K562 (cell line): ENCODE measurements at regions not wholly inside any gene's neighbourhood (a gene's known extent, or its start where the extent isn't known, plus 50 kb on each side); places are given as distances from the start of the nearest gene placed in this dataset.

Experiments
- ATAC-seq: fragments of 200-7000 bp; cut with Tn5 transposase; 3 replicates; pipeline ENCODE4 v1.9.1; 2020; ENCODE audit warnings: moderate library complexity
- BruUV-seq: library from RNA; stranded (reverse); fragments of 400-500 nt; replicated peaks from 2 replicates; lab custom pipeline; 2021; lab: Mats Ljungman, UMichigan
- CTCF ChIA-PET: fragments of 300-600 bp; formaldehyde crosslinking; extraction: SDS; loops from one replicate; lab custom pipeline; 2021; ENCODE audit warnings: low intra/inter-chr PET ratio; lab: Yijun Ruan, JAX
- POLR2A ChIA-PET: fragments of 300-600, 350-650 bp; sonication (Branson Sonifier 250); formaldehyde crosslinking; extraction: SDS; loops from one replicate; lab custom pipeline; 2021; ENCODE audit warnings: antibody characterized with exemption, inconsistent platforms; lab: Yijun Ruan, JAX
- DNase-seq, 4 experiments: peaks; one replicate each; pipeline versions ENCODE4 v3.0.0 to v3.0.0-alpha.2; 2011 to 2018; ENCODE audit warnings: low spot score in 3 of 4, mixed read lengths in 3 of 4; ENCODE audit errors: extremely low read depth in 1 of 4
- FAIRE-seq: peaks from 2 replicates; lab custom pipeline; 2011; peaks lifted over from hg19 to GRCh38; lab: Jason Lieb, UNC
- H2AFZ ChIP-seq: 2 replicates; pipeline ENCODE4 v1.6.0; 2011; ENCODE audit warnings: low read depth, low read length, control low read depth, inconsistent platforms
- H3K27ac ChIP-seq: fragments of 200-600 bp; 3 replicates; pipeline ENCODE4 v1.8.0; 2011; ENCODE audit warnings: low read depth, mild to moderate bottlenecking, control low read depth, inconsistent platforms, low read length, moderate library complexity, mixed read lengths; ENCODE audit errors: extremely low read depth
- H3K27me3 ChIP-seq, 2 experiments: fragments of 300-600 bp in 1 of 2; 2 replicates in 1 of 2; 3 replicates in 1 of 2; pipeline versions ENCODE4 v1.6.0 to v1.8.0; 2011; ENCODE audit warnings: inconsistent platforms in 2 of 2, low read length in 2 of 2, mild to moderate bottlenecking in 1 of 2, mixed read lengths in 1 of 2, moderate library complexity in 1 of 2; ENCODE audit not compliant: control insufficient read depth in 2 of 2, insufficient read depth in 2 of 2
- H3K36me3 ChIP-seq: fragments of 300-600 bp; 3 replicates; pipeline ENCODE4 v1.8.0; 2011; ENCODE audit warnings: mild to moderate bottlenecking, low read length, inconsistent platforms; ENCODE audit not compliant: control insufficient read depth, insufficient read depth
- H3K4me1 ChIP-seq, 2 experiments: fragments of 200-600 bp in 1 of 2; replicated peaks in 1 of 2; 2 replicates in 1 of 2; 3 replicates in 1 of 2; pipeline versions ENCODE4 v1.5.1 to v1.8.0; 2011; ENCODE audit warnings: inconsistent platforms in 2 of 2, low read length in 2 of 2, mild to moderate bottlenecking in 1 of 2, mixed read lengths in 1 of 2, moderate library complexity in 1 of 2; ENCODE audit not compliant: control insufficient read depth in 2 of 2, insufficient read depth in 2 of 2
- H3K4me2 ChIP-seq: 2 replicates; pipeline ENCODE4 v1.6.1; 2011; ENCODE audit warnings: low read length, control low read depth, inconsistent platforms, mixed read lengths; ENCODE audit not compliant: insufficient read depth
- H3K4me3 ChIP-seq: fragments of 200-600 bp; sonication (generic), shearing (Covaris generic); 2 replicates; pipeline ENCODE4 v1.5.1; 2016; ENCODE audit warnings: control low read depth, inconsistent platforms
- H3K79me2 ChIP-seq: fragments of 200-600 bp; 3 replicates; pipeline ENCODE4 v1.8.0; 2011; ENCODE audit warnings: low read length, inconsistent platforms; ENCODE audit not compliant: control insufficient read depth, insufficient read depth
- H3K9ac ChIP-seq, 2 experiments: 2 replicates each; pipeline versions ENCODE4 v1.6.0 to v1.6.1; 2011; ENCODE audit warnings: low read depth in 2 of 2, low read length in 2 of 2, control low read depth in 1 of 2, inconsistent platforms in 1 of 2, mild to moderate bottlenecking in 1 of 2, mixed read lengths in 1 of 2; ENCODE audit not compliant: insufficient read depth in 1 of 2
- H3K9me1 ChIP-seq: one replicate; pipeline ENCODE4 v1.6.0; 2011; ENCODE audit warnings: inconsistent platforms, mild to moderate bottlenecking, low read length, moderate library complexity; ENCODE audit not compliant: control insufficient read depth, insufficient read depth
- H3K9me3 ChIP-seq: replicated peaks from 2 replicates; pipeline ENCODE4 v1.5.1; 2011; ENCODE audit warnings: low read depth, low read length, inconsistent platforms; ENCODE audit not compliant: control insufficient read depth, insufficient read depth
- H4K20me1 ChIP-seq: replicated peaks from 2 replicates; pipeline ENCODE4 v1.6.1; 2011; ENCODE audit warnings: low read length, inconsistent platforms, mixed read lengths; ENCODE audit not compliant: control insufficient read depth, insufficient read depth
- ATF4 ChIP-seq: fragments of 450-650 bp; formaldehyde crosslinking; IDR thresholded peaks from 2 replicates; pipeline ENCODE4 v1.4.0; 2022; ENCODE audit warnings: mild to moderate bottlenecking, moderate library complexity
- L3MBTL2 ChIP-seq: fragments of 450-650 bp; IDR thresholded peaks from 2 replicates; pipeline ENCODE4 v1.6.1; 2016; ENCODE audit warnings: mild to moderate bottlenecking, moderate library complexity
- POLR2A ChIP-seq: fragments of 450-650 bp; conservative IDR thresholded peaks from 2 replicates; pipeline ENCODE4 v1.6.1; 2016
- RNF2 ChIP-seq: sonication (generic); IDR thresholded peaks from 2 replicates; pipeline ENCODE4 v1.6.1; 2016
- STAT6 ChIP-seq: sonication (generic); formaldehyde crosslinking; IDR thresholded peaks from 2 replicates; pipeline ENCODE4 v1.8.1; 2023; ENCODE audit warnings: mild to moderate bottlenecking, missing genetic modification reagents
- THRB ChIP-seq: fragments of 450-650 bp; formaldehyde crosslinking; conservative IDR thresholded peaks from 2 replicates; pipeline ENCODE4 v1.4.0; 2022; ENCODE audit warnings: mild to moderate bottlenecking, missing genetic modification characterization
- ZHX1 ChIP-seq: fragments of 150-350 bp; conservative IDR thresholded peaks from 2 replicates; pipeline ENCODE4 v1.6.1; 2014; ENCODE audit warnings: low read length
- ZNF282 ChIP-seq: sonication (generic); formaldehyde crosslinking; IDR thresholded peaks from 2 replicates; pipeline ENCODE4 v1.8.1; 2023; ENCODE audit warnings: missing genetic modification reagents
- WGBS: fragments of 100-300 bp; shearing (Covaris generic); methylation state at CpG from one replicate; pipeline ENCODE4 v1.1.6; 2016; ENCODE audit warnings: low coverage, mixed read lengths; ENCODE audit not compliant: insufficient coverage; ENCODE audit errors: missing lambda C conversion rate; 5-methylcytosine and 5-hydroxymethylcytosine counted together
- in situ Hi-C: fragments of 300-500 bp; cut with MboI; formaldehyde crosslinking; loops from 4 replicates; pipeline ENCODE4 v1.15.0; 2018; ENCODE audit warnings: inconsistent platforms, mixed read lengths
- intact Hi-C: fragments of 100-400 bp; cut with micrococcal nuclease; formaldehyde crosslinking; loops from 2 replicates; pipeline ENCODE4 v1.14.2; 2022
- TF ChIP-seq, protein P1 (sequence below): IDR thresholded peaks from 2 replicates; pipeline ENCODE4 v1.6.1; 2016; ENCODE audit warnings: missing genetic modification characterization, missing compliant biosample characterization
- TF ChIP-seq, protein P2 (sequence below): IDR thresholded peaks from 2 replicates; pipeline ENCODE4 v1.6.1; 2012; ENCODE audit warnings: low read depth, low read length, improper control_type of control experiment, borderline replicate concordance

- TF ChIP-seq, protein P1, sequence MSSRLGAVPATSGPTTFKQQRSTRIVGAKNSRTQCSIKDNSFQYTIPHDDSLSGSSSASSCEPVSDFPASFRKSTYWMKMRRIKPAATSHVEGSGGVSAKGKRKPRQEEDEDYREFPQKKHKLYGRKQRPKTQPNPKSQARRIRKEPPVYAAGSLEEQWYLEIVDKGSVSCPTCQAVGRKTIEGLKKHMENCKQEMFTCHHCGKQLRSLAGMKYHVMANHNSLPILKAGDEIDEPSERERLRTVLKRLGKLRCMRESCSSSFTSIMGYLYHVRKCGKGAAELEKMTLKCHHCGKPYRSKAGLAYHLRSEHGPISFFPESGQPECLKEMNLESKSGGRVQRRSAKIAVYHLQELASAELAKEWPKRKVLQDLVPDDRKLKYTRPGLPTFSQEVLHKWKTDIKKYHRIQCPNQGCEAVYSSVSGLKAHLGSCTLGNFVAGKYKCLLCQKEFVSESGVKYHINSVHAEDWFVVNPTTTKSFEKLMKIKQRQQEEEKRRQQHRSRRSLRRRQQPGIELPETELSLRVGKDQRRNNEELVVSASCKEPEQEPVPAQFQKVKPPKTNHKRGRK (tag) = peak; percentile 67
- TF ChIP-seq L3MBTL2 (no peak), RNF2 (0 out of 2 replicates have a peak, but pooled peaks have one; percentile 11), ZNF282 (CRISPR knock-in tag) (no peak)
Measured at GRCh38 chr10:75294518-75294865, 58.7 kb upstream of the COMTD1 start (continued).

- Histone ChIP-seq H4K20me1 (no peaks in the 10 kb centered on the region), H3K9me3 (no peaks in the 10 kb centered on the region), H3K9me1 (no peaks in the 10 kb centered on the region), H2AFZ (0 out of 2 replicates have a peak overlapping the region, but pooled peaks have one; percentile 7), H3K36me3 (no peaks in the 10 kb centered on the region), H3K4me3 (no peak overlapping the region), H3K79me2 (no peaks in the 10 kb centered on the region), H3K9ac (no peak overlapping the region), H3K4me1 (peaks cover 11 to 21% of the 10 kb centered on the region in 2 experiments), H3K27me3 (peaks cover 13 to 38% of the 10 kb centered on the region in 2 experiments), H3K4me2 (no peak overlapping the region), H3K27ac (no peak overlapping the region)
- no peak for FAIRE-seq
- in situ Hi-C loops (no loop called here), intact Hi-C loops (no loop called here)
- no TSS peak for BruUV-seq
- DNase-seq = peak in 1 of 4 experiments; percentile 12
- POLR2A ChIA-PET = interaction anchor here (0.7 to 1.7 kb wide), 2 partner anchors 37 to 57 kb away, joined by 3 to 4 read pairs; no protein-coding TSS in a partner anchor
- no peak for ATAC-seq
- WGBS = 10% methylated on average over 8 of the region's 8 CpGs
- CTCF ChIA-PET = no interaction called here
- TF ChIP-seq, protein P2, sequence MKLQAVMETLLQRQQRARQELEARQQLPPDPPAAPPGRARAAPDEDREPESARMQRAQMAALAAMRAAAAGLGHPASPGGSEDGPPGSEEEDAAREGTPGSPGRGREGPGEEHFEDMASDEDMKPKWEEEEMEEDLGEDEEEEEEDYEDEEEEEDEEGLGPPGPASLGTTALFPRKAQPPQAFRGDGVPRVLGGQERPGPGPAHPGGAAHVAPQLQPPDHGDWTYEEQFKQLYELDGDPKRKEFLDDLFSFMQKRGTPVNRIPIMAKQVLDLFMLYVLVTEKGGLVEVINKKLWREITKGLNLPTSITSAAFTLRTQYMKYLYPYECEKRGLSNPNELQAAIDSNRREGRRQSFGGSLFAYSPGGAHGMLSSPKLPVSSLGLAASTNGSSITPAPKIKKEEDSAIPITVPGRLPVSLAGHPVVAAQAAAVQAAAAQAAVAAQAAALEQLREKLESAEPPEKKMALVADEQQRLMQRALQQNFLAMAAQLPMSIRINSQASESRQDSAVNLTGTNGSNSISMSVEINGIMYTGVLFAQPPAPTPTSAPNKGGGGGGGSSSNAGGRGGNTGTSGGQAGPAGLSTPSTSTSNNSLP = no peak
- TF ChIP-seq ZHX1 (no peak), THRB (CRISPR knock-in tag) (no peak), ATF4 (CRISPR knock-in tag) (no peak), STAT6 (no peak), POLR2A (no peak)
Measured at GRCh38 chr10:75294031-75294437, 58.3 kb upstream of the COMTD1 start.
